Retinal pigment epithelial cell (primary cell): ENCODE measurements at regions not wholly inside any gene's neighbourhood (a gene's known extent, or its start where the extent isn't known, plus 50 kb on each side); places are given as distances from the start of the nearest gene placed in this dataset.

Experiments used
- DNase-seq: peaks from one replicate; pipeline ENCODE4 v3.0.0-alpha.2; 2010; ENCODE audit warnings: low read depth
- H3K4me3 ChIP-seq: 2 replicates; pipeline ENCODE4 v1.5.1; 2011; ENCODE audit warnings: mild to moderate bottlenecking, low read length, control low read depth, moderate library complexity
- TF ChIP-seq, protein P1 (sequence below): conservative IDR thresholded peaks from 2 replicates; pipeline ENCODE4 v1.5.1; 2011; ENCODE audit warnings: low read depth, low read length, control low read depth, inconsistent platforms

DNA sequence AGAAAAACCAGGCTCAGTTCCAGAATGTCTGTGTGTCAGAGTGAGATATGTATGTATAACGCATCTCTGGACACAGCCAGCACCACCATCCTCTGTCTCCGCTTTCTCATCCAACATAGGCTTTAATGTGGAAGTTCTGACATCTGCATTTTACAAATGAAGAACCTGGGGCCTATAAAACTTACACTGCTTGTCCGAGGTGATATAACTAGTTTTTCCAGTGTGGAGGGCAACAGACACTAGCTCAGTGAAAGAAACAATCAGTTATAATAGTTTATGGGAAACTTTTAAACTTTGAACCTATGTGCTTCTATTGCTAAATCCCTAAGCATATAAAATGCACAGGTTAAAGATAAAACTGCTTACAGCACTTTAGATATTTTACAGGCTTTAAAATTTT lies 208.7 kb downstream of the CRPPA start:
- TF ChIP-seq, protein P1, sequence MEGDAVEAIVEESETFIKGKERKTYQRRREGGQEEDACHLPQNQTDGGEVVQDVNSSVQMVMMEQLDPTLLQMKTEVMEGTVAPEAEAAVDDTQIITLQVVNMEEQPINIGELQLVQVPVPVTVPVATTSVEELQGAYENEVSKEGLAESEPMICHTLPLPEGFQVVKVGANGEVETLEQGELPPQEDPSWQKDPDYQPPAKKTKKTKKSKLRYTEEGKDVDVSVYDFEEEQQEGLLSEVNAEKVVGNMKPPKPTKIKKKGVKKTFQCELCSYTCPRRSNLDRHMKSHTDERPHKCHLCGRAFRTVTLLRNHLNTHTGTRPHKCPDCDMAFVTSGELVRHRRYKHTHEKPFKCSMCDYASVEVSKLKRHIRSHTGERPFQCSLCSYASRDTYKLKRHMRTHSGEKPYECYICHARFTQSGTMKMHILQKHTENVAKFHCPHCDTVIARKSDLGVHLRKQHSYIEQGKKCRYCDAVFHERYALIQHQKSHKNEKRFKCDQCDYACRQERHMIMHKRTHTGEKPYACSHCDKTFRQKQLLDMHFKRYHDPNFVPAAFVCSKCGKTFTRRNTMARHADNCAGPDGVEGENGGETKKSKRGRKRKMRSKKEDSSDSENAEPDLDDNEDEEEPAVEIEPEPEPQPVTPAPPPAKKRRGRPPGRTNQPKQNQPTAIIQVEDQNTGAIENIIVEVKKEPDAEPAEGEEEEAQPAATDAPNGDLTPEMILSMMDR, result no peak
- no peak overlapping the region for H3K4me3 ChIP-seq
- DNase-seq, result no peak

DNA sequence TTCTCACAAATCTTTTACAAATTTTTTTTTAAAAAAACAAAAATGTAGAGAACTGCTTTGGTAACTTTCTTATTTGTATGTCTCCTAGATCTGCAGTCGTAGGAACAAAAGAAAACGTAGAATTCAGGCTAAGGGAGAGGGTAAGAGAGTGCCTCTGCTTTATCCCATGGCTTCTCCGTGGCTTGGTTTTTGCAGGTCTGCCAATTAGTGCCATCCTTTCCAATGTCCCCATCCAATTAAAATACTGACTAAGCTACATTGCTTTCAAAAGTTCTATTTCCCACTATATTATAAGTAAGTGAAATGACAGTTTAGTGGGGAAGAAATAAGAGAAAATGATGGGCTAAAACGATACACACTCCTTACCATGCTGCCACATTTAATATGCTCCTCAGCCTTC lies 209.3 kb downstream of the CRPPA start:
- TF ChIP-seq, protein P1, result no peak
- DNase-seq, result no peak
- no peak overlapping the region for H3K4me3 ChIP-seq

DNA sequence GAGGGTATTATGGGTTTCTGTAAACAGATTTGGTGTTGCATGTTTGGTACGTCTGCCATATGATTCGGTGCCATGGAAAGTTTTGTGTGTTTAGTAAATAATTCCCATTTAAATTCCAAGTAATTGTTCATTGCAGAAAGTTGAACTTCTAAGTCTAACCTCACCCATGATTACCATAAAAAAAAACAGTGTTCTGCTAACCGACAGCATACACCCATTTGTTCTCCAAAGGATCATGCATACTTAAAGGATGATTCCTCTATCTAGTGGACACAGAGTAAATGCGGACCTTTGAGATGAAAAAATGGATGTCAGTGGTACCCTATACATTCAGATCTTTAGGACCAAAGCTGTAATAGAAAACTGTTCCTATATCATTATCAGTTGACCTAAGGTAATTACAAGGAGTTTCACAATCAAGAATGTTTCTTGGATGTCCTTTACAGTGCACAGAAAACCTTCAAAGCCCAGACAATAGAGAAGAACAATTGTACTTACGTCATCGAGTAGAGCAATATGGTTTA lies 209.9 kb downstream of the CRPPA start:
- DNase-seq, result no peak
- H3K4me3 ChIP-seq, result no peak overlapping the region
- TF ChIP-seq, protein P1, result no peak

DNA sequence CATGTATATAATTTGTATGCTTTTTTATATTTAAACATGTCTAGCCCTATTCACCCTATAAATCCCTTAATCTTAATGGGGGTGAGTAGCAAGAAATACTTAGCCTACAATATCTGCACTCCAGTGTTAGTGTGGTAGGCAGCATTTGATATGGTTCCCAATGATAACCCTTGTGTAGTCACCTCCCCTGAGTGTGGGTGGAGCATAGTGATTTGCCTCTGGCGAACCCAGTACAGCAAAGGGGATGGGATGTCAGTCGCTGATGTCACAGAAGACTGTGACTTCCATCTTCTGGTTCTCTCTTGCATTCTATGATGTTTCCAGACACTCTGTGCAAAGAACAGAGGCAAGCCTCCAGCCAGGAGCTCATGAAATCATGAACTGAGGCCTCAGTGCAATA lies 211.2 kb downstream of the CRPPA start:
- H3K4me3 ChIP-seq, result no peak overlapping the region
- no peak for DNase-seq
- TF ChIP-seq, protein P1, result no peak

DNA sequence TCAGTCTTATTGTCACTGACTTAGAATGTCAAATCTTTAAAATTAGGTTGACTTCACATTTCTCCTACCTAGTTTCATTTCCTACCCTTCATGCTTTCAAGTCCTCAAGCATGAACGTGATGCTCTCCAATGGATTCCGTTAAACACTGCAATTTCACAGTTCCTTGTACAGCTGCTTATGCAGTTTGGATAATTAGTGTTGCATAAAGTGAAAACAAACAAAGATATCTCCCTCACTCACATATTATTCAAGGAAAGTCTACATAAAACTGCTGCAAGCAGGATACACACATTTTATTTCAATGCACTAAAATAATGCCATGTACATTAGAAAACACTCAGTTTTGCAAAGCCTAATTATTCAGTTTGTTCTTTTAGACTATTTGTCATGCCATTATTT lies 214.0 kb downstream of the CRPPA start:
- DNase-seq, result no peak
- TF ChIP-seq, protein P1, result no peak
- H3K4me3 ChIP-seq, result no peak overlapping the region

DNA sequence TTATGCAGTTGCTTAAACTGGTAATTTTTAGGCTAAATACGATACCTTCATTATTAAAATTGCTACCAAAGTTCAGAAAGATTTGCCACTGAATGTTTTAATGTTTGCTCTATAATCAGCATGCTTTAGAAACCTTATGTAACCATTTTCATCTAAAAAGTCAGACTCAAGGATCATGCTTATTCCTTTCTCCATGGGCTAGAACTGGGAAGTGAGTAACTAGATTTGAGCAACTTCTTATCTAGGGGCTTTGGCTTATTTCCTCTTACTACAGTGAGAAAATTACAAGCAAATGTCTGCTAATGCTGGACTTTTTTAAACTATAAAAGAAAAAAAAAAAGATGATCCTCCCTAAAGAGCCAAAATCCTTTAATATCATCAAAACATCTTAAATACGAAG lies 215.9 kb downstream of the CRPPA start:
- H3K4me3 ChIP-seq, result no peak overlapping the region
- TF ChIP-seq, protein P1, result no peak
- DNase-seq, result no peak

DNA sequence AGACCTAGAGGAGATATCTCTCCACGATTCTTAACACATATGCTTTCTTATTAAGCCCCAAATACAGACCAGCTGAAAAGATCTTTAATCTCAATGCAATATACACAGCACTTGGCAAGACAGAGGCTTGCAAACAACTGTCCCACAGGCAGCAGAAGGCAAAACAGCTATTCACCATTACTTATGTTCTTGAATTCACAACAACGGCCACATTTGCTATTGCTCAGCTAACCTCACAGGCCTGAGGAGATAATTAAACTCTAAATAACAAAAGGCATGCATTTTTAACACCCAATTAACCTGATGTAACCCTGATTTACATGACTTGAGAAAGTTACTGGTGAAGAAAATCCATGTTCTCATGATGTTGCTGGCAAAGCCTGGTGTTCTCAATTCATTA lies 216.4 kb downstream of the CRPPA start:
- TF ChIP-seq, protein P1, result no peak
- no peak overlapping the region for H3K4me3 ChIP-seq
- DNase-seq, result peak; percentile 10
